Endodermal cell (in vitro differentiated cells): ENCODE measurements at regions not wholly inside any gene's neighbourhood (a gene's known extent, or its start where the extent isn't known, plus 50 kb on each side); places are given as distances from the start of the nearest gene placed in this dataset.

Source experiments
- DNase-seq: peaks from one replicate; pipeline ENCODE4 v3.0.0-alpha.2; 2017
- H3K27ac ChIP-seq: 2 replicates; pipeline ENCODE4 v1.5.1; 2013; ENCODE audit warnings: mild to moderate bottlenecking, low read depth, low read length, moderate library complexity
- H3K27me3 ChIP-seq: 2 replicates; pipeline ENCODE4 v1.6.1; 2013; ENCODE audit warnings: mild to moderate bottlenecking, low read length, moderate library complexity; ENCODE audit not compliant: insufficient read depth, control insufficient read depth, poor library complexity, severe bottlenecking
- H3K36me3 ChIP-seq: 2 replicates; pipeline ENCODE4 v1.7.0; 2013; ENCODE audit warnings: mild to moderate bottlenecking, low read length, moderate library complexity; ENCODE audit not compliant: control insufficient read depth, insufficient read depth
- H3K4me1 ChIP-seq: one replicate; pipeline ENCODE4 v1.7.0; 2013; ENCODE audit warnings: low read length; ENCODE audit not compliant: control insufficient read depth, insufficient read depth
- H3K4me3 ChIP-seq: 2 replicates; pipeline ENCODE4 v1.5.1; 2013; ENCODE audit warnings: mild to moderate bottlenecking, low read length, moderate library complexity
- H3K9ac ChIP-seq: 2 replicates; pipeline ENCODE4 v1.6.1; 2013; ENCODE audit warnings: mild to moderate bottlenecking, low read length, moderate library complexity; ENCODE audit not compliant: poor library complexity, severe bottlenecking; ENCODE audit errors: extremely low read depth
- H3K9me3 ChIP-seq: 2 replicates; pipeline ENCODE4 v1.6.1; 2013; ENCODE audit warnings: mild to moderate bottlenecking, low read length, moderate library complexity; ENCODE audit not compliant: control insufficient read depth
- H3K27ac Mint-ChIP-seq: 2 replicates; pipeline ENCODE4 v1.8.0; 2020; ENCODE audit warnings: mixed read lengths
- H3K27me3 Mint-ChIP-seq: 2 replicates; pipeline ENCODE4 v1.8.0; 2021; ENCODE audit warnings: mild to moderate bottlenecking, mixed read lengths; ENCODE audit not compliant: insufficient read depth
- H3K36me3 Mint-ChIP-seq: 2 replicates; pipeline ENCODE4 v1.8.0; 2020; ENCODE audit warnings: low read depth, mixed read lengths
- H3K4me1 Mint-ChIP-seq: 2 replicates; pipeline ENCODE4 v1.8.0; 2020; ENCODE audit warnings: mixed read lengths
- H3K4me3 Mint-ChIP-seq: 2 replicates; pipeline ENCODE4 v1.8.0; 2020; ENCODE audit warnings: mild to moderate bottlenecking, moderate library complexity, mixed read lengths
- H3K9me3 Mint-ChIP-seq: 2 replicates; pipeline ENCODE4 v1.8.0; 2020; ENCODE audit warnings: mild to moderate bottlenecking, mixed read lengths
- CTCF ChIP-seq: fragments of 200-600 bp; sonication (generic); conservative IDR thresholded peaks from 2 replicates; pipeline ENCODE4 v1.5.0; 2021; ENCODE audit warnings: antibody characterized with exemption, mild to moderate bottlenecking
- WGBS, 2 experiments: methylation state at CpG; one replicate each; pipeline versions ENCODE4 v1.1.5 to v1.1.7; 2013; ENCODE audit warnings: missing lambda C conversion rate in 2 of 2, mixed read lengths in 1 of 2; ENCODE audit not compliant: insufficient coverage in 1 of 2, insufficient read length in 1 of 2; 5-methylcytosine and 5-hydroxymethylcytosine counted together

GRCh38 chr2:34828481-34828880 is 1229.4 kb upstream of the FAM98A start:
- Mint-ChIP-seq H3K4me1 (peaks cover 8% of the 10 kb centered on the region), H3K27ac (no peak overlapping the region), H3K36me3 (peaks cover 4% of the 10 kb centered on the region), H3K27me3 (no peaks in the 10 kb centered on the region), H3K4me3 (no peak overlapping the region), H3K9me3 (peaks cover 3% of the 10 kb centered on the region)
- H3K36me3 ChIP-seq, result no peaks in the 10 kb centered on the region
- H3K9ac ChIP-seq, result no peak overlapping the region
- TF ChIP-seq CTCF, result no peak
- no peak for DNase-seq
- H3K4me1 ChIP-seq, result peaks cover 3% of the 10 kb centered on the region
- H3K27ac ChIP-seq, result no peak overlapping the region
- no peaks in the 10 kb centered on the region for H3K27me3 ChIP-seq
- no peak overlapping the region for H3K4me3 ChIP-seq
- H3K9me3 ChIP-seq, result no peaks in the 10 kb centered on the region

- 93 to 100% methylated on average over 1 of the region's 1 CpG for whole genome bisulfite sequencing, 2 experiments
- Histone ChIP-seq H3K4me1 (peaks cover 3% of the 10 kb centered on the region), H3K9me3 (no peaks in the 10 kb centered on the region), H3K9ac (no peak overlapping the region), H3K4me3 (no peak overlapping the region), H3K27me3 (no peaks in the 10 kb centered on the region), H3K27ac (no peak overlapping the region), H3K36me3 (no peaks in the 10 kb centered on the region)
- peaks cover 9% of the 10 kb centered on the region for H3K4me1 Mint-ChIP-seq
- DNase-seq, result no peak
- no peak for TF ChIP-seq CTCF
- no peaks in the 10 kb centered on the region for H3K27me3 Mint-ChIP-seq
- H3K27ac Mint-ChIP-seq, result no peak overlapping the region
- peaks cover 3% of the 10 kb centered on the region for H3K9me3 Mint-ChIP-seq
- H3K4me3 Mint-ChIP-seq, result no peak overlapping the region
- peaks cover 4% of the 10 kb centered on the region for H3K36me3 Mint-ChIP-seq
Observed at GRCh38 chr2:34827398-34827797, 1228.3 kb upstream of the FAM98A start.

GRCh38 chr2:34825686-34826085 is 1226.6 kb upstream of the FAM98A start:
- no peak for TF ChIP-seq CTCF

More at GRCh38 chr2:34825686-34826085, 1226.6 kb upstream of the FAM98A start:
- Histone ChIP-seq H3K27ac (no peak overlapping the region), H3K9ac (no peak overlapping the region), H3K36me3 (no peaks in the 10 kb centered on the region), H3K4me1 (no peaks in the 10 kb centered on the region), H3K4me3 (no peak overlapping the region), H3K27me3 (no peaks in the 10 kb centered on the region), H3K9me3 (no peaks in the 10 kb centered on the region)
- H3K9me3 Mint-ChIP-seq, result peaks cover 3% of the 10 kb centered on the region
- H3K27me3 Mint-ChIP-seq, result no peaks in the 10 kb centered on the region
- DNase-seq, result no peak
- WGBS, 2 experiments, result 92 to 100% methylated on average over 2 to 4 of the region's 4 CpGs
- peaks cover 4% of the 10 kb centered on the region for H3K36me3 Mint-ChIP-seq
- H3K27ac Mint-ChIP-seq, result no peak overlapping the region
- H3K4me1 Mint-ChIP-seq, result peaks cover 9% of the 10 kb centered on the region
- no peak overlapping the region for H3K4me3 Mint-ChIP-seq
